ENCODE measurements at regions not wholly inside any gene's neighbourhood (a gene's known extent, or its start where the extent isn't known, plus 50 kb on each side); places are given as distances from the start of the nearest gene placed in this dataset.

DNA sequence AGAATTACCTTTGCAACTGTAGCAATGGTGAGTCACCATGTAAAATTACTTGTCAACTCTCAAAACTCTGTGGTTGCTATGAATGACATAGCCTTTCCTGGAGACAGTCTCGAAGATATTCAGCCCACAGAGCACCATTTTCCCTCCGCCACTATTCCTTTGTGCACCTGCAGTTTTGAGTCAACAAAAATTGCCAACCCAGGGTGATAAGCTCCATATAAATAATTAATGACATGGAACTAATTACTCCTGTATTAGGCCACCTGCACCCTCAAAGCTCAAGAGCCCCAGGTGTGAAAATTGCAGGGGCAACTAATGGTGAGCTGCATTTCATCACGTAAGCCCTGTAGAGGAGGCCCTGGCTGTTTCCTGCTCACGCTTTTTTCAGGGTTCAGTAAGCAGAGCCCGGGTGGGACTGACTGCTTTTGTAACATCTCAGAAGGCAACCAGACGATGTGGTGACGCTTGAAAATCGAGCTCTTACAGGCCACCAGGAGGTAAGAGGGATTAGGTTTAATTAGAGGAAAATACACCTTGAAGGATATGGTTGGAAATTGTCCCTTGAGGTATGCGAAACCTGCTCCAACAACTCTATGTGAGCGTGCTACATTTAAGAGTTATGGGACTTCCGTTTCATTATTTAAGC is 70.8 kb downstream of the BMP2 start:
- TF ChIP-seq, protein P1, sequence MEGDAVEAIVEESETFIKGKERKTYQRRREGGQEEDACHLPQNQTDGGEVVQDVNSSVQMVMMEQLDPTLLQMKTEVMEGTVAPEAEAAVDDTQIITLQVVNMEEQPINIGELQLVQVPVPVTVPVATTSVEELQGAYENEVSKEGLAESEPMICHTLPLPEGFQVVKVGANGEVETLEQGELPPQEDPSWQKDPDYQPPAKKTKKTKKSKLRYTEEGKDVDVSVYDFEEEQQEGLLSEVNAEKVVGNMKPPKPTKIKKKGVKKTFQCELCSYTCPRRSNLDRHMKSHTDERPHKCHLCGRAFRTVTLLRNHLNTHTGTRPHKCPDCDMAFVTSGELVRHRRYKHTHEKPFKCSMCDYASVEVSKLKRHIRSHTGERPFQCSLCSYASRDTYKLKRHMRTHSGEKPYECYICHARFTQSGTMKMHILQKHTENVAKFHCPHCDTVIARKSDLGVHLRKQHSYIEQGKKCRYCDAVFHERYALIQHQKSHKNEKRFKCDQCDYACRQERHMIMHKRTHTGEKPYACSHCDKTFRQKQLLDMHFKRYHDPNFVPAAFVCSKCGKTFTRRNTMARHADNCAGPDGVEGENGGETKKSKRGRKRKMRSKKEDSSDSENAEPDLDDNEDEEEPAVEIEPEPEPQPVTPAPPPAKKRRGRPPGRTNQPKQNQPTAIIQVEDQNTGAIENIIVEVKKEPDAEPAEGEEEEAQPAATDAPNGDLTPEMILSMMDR (IDR thresholded peaks at IDR 0.05; ENCODE audit: borderline replicate concordance), result no peak
- Histone ChIP-seq H3K27ac (replicated peaks) (no peak overlapping the region), H3K9me3 (replicated peaks) (no peaks in the 10 kb centered on the region), H3K27me3 (ENCODE audit: low read depth) (peaks cover 34% of the 10 kb centered on the region), H3K36me3 (no peaks in the 10 kb centered on the region), H3K4me3 (no peak overlapping the region), H3K4me1 (no peaks in the 10 kb centered on the region)
- intact Hi-C loops (cut with micrococcal nuclease), result no loop called here
- no peak for DNase-seq

GRCh38 chr20:6841128-6841527 is 73.6 kb downstream of the BMP2 start:
- DNase-seq, result no peak
- TF ChIP-seq, protein P1 (IDR thresholded peaks at IDR 0.05; ENCODE audit: borderline replicate concordance), result no peak
- intact Hi-C loops (cut with micrococcal nuclease), result no loop called here
- no peak overlapping the region for H3K27ac ChIP-seq (replicated peaks)
- peaks cover 43% of the 10 kb centered on the region for H3K27me3 ChIP-seq (ENCODE audit: low read depth)
- no peaks in the 10 kb centered on the region for H3K4me1 ChIP-seq
- H3K9me3 ChIP-seq (replicated peaks), result no peaks in the 10 kb centered on the region
- H3K36me3 ChIP-seq, result no peaks in the 10 kb centered on the region
- no peak overlapping the region for H3K4me3 ChIP-seq

- DNase-seq, result no peak
Measured at GRCh38 chr20:6845141-6845540, 77.7 kb downstream of the BMP2 start.

GRCh38 chr20:6848041-6848440 is 80.6 kb downstream of the BMP2 start:
- peaks cover 28% of the 10 kb centered on the region for H3K27me3 ChIP-seq (ENCODE audit: low read depth)
- no peak for DNase-seq
- TF ChIP-seq, protein P1 (IDR thresholded peaks at IDR 0.05; ENCODE audit: borderline replicate concordance), result no peak
- no peaks in the 10 kb centered on the region for H3K36me3 ChIP-seq
- no peaks in the 10 kb centered on the region for H3K4me1 ChIP-seq
- intact Hi-C loops (cut with micrococcal nuclease), result no loop called here
- no peaks in the 10 kb centered on the region for H3K9me3 ChIP-seq (replicated peaks)
- no peak overlapping the region for H3K4me3 ChIP-seq
- H3K27ac ChIP-seq (replicated peaks), result no peak overlapping the region

More at GRCh38 chr20:6845141-6845540, 77.7 kb downstream of the BMP2 start:
- Histone ChIP-seq H3K4me3 (no peak overlapping the region), H3K9me3 (replicated peaks) (no peaks in the 10 kb centered on the region), H3K4me1 (no peaks in the 10 kb centered on the region), H3K27ac (replicated peaks) (no peak overlapping the region), H3K27me3 (ENCODE audit: low read depth) (peaks cover 29% of the 10 kb centered on the region), H3K36me3 (no peaks in the 10 kb centered on the region)
- TF ChIP-seq, protein P1 (IDR thresholded peaks at IDR 0.05; ENCODE audit: borderline replicate concordance), result no peak
- intact Hi-C loops (cut with micrococcal nuclease), result no loop called here

GRCh38 chr20:6848992-6849391 is 81.5 kb downstream of the BMP2 start:
- Histone ChIP-seq H3K9me3 (replicated peaks) (no peaks in the 10 kb centered on the region), H3K27me3 (ENCODE audit: low read depth) (peaks cover 27% of the 10 kb centered on the region), H3K4me3 (no peak overlapping the region), H3K36me3 (no peaks in the 10 kb centered on the region), H3K4me1 (no peaks in the 10 kb centered on the region), H3K27ac (replicated peaks) (no peak overlapping the region)
- TF ChIP-seq, protein P1 (IDR thresholded peaks at IDR 0.05; ENCODE audit: borderline replicate concordance), result no peak
- no peak for DNase-seq
- intact Hi-C loops (cut with micrococcal nuclease), result no loop called here
